CD14-positive monocyte (primary cell): ENCODE measurements at regions not wholly inside any gene's neighbourhood (a gene's known extent, or its start where the extent isn't known, plus 50 kb on each side); places are given as distances from the start of the nearest gene placed in this dataset.

Experiments
- DNase-seq, 3 donors: peaks; one replicate each; pipeline ENCODE4 v3.0.0-alpha.2; 2011 to 2022
- H2AFZ ChIP-seq: 2 replicates; pipeline ENCODE4 v1.6.0; 2012; ENCODE audit warnings: mild to moderate bottlenecking, low read depth, low read length, inconsistent platforms; ENCODE audit not compliant: insufficient read depth, poor library complexity, severe bottlenecking
- H3K27ac ChIP-seq, 2 donors: 1 replicate in 1 of 2; 2 replicates in 1 of 2; pipeline ENCODE4 v1.5.1; 2012 to 2013; ENCODE audit warnings: low read length in 2 of 2, control low read depth in 1 of 2, inconsistent platforms in 1 of 2, low read depth in 1 of 2, mild to moderate bottlenecking in 1 of 2
- H3K27me3 ChIP-seq, 2 donors: one replicate each; pipeline versions ENCODE4 v1.6.0 to v1.6.1; 2011 to 2013; ENCODE audit warnings: low read length in 2 of 2; ENCODE audit not compliant: control insufficient read depth in 2 of 2, insufficient read depth in 2 of 2
- H3K36me3 ChIP-seq, 2 donors: replicated peaks in 1 of 2; 1 replicate in 1 of 2; 2 replicates in 1 of 2; pipeline versions ENCODE4 v1.5.1 to v1.6.1; 2012 to 2013; ENCODE audit warnings: low read length in 2 of 2, control low read depth in 1 of 2, inconsistent platforms in 1 of 2, mild to moderate bottlenecking in 1 of 2; ENCODE audit not compliant: insufficient read depth in 2 of 2, control insufficient read depth in 1 of 2
- H3K4me1 ChIP-seq, 2 donors: 1 replicate in 1 of 2; 2 replicates in 1 of 2; pipeline versions ENCODE4 v1.5.1 to v1.6.1; 2012 to 2013; ENCODE audit warnings: low read length in 2 of 2, control low read depth in 1 of 2, inconsistent platforms in 1 of 2, mild to moderate bottlenecking in 1 of 2, moderate library complexity in 1 of 2; ENCODE audit not compliant: insufficient read depth in 2 of 2, control insufficient read depth in 1 of 2
- H3K4me2 ChIP-seq: replicated peaks from 2 replicates; pipeline ENCODE3; 2012; ENCODE audit warnings: low read length, moderate library complexity, mild to moderate bottlenecking; ENCODE audit not compliant: poor library complexity, severe bottlenecking; ENCODE audit errors: extremely low read depth
- H3K4me3 ChIP-seq, 3 experiments: fragments of 200-600 bp in 1 of 3; sonication (generic) in 1 of 3; replicated peaks in 1 of 3; 1 replicate in 2 of 3; 2 replicates in 1 of 3; pipeline ENCODE4 v1.5.1; 2011 to 2013; ENCODE audit warnings: low read length in 3 of 3, mild to moderate bottlenecking in 3 of 3, control low read depth in 2 of 3, low read depth in 2 of 3, inconsistent platforms in 1 of 3, moderate library complexity in 1 of 3
- H3K79me2 ChIP-seq: 2 replicates; pipeline ENCODE4 v1.6.0; 2012; ENCODE audit warnings: mild to moderate bottlenecking, control low read depth, inconsistent platforms, low read length, moderate library complexity; ENCODE audit not compliant: insufficient read depth
- H3K9ac ChIP-seq: 2 replicates; pipeline ENCODE4 v1.6.0; 2017; ENCODE audit warnings: low read length, mild to moderate bottlenecking; ENCODE audit not compliant: insufficient read depth, poor library complexity, severe bottlenecking
- H3K9me3 ChIP-seq, 2 donors: replicated peaks in 1 of 2; 1 replicate in 1 of 2; 2 replicates in 1 of 2; pipeline versions ENCODE4 v1.5.1 to v1.6.1; 2012 to 2013; ENCODE audit warnings: low read length in 2 of 2, control low read depth in 1 of 2; ENCODE audit not compliant: control insufficient read depth in 1 of 2, insufficient read depth in 1 of 2
- H4K20me1 ChIP-seq: 2 replicates; pipeline ENCODE4 v1.6.0; 2012; ENCODE audit warnings: mild to moderate bottlenecking, low read length, control low read depth, moderate library complexity; ENCODE audit not compliant: insufficient read depth
- H3K27ac Mint-ChIP-seq, 7 donors: one replicate each; pipeline ENCODE4 v1.8.0; 2020; ENCODE audit warnings: mild to moderate bottlenecking in 7 of 7, mixed read lengths in 7 of 7, moderate library complexity in 6 of 7, inconsistent platforms in 2 of 7
- H3K27me3 Mint-ChIP-seq, 3 donors: one replicate each; pipeline ENCODE4 v1.8.0; 2021 to 2022; ENCODE audit warnings: low read depth in 3 of 3, mild to moderate bottlenecking in 3 of 3, mixed read lengths in 3 of 3, moderate library complexity in 3 of 3, inconsistent platforms in 1 of 3
- H3K36me3 Mint-ChIP-seq, 2 donors: one replicate each; pipeline ENCODE4 v1.8.0; 2020; ENCODE audit warnings: mixed read lengths in 2 of 2, inconsistent platforms in 1 of 2, mild to moderate bottlenecking in 1 of 2
- H3K4me1 Mint-ChIP-seq: one replicate; pipeline ENCODE4 v1.8.0; 2020; ENCODE audit warnings: mild to moderate bottlenecking, mixed read lengths
- H3K4me3 Mint-ChIP-seq, 2 donors: one replicate each; pipeline ENCODE4 v1.8.0; 2020; ENCODE audit warnings: mild to moderate bottlenecking in 2 of 2, mixed read lengths in 2 of 2, moderate library complexity in 1 of 2
- H3K9me3 Mint-ChIP-seq, 7 donors: one replicate each; pipeline ENCODE4 v1.8.0; 2020 to 2022; ENCODE audit warnings: mixed read lengths in 7 of 7, mild to moderate bottlenecking in 6 of 7, moderate library complexity in 6 of 7, inconsistent platforms in 2 of 7
- CTCF ChIP-seq: fragments of 200-600 bp; IDR thresholded peaks from one replicate; pipeline ENCODE4 v1.8.0; 2022; ENCODE audit warnings: antibody characterized with exemption, mild to moderate bottlenecking
- WGBS: methylation state at CpG from one replicate; pipeline ENCODE4 v1.1.5; 2013; ENCODE audit warnings: missing lambda C conversion rate; ENCODE audit not compliant: insufficient coverage; 5-methylcytosine and 5-hydroxymethylcytosine counted together
- intact Hi-C, 2 donors: fragments of 100-400 bp; cut with micrococcal nuclease; formaldehyde crosslinking; loops; one replicate each; pipeline versions ENCODE4 v1.15.0 to v1.15.1; 2023

GRCh38 chr2:129436809-129437208, 542.7 kb upstream of the RAB6C start:
- no peaks in the 10 kb centered on the region for H4K20me1 ChIP-seq
- Mint-ChIP-seq H3K4me1 (no peaks in the 10 kb centered on the region), H3K36me3 (no peaks in the 10 kb centered on the region), H3K9me3 (peaks cover 0 to 2% (median 0%) of the 10 kb centered on the region in 7 donors), H3K4me3 (no peak overlapping the region), H3K27ac (no peak overlapping the region), H3K27me3 (peaks cover 0 to 4% (median 2%) of the 10 kb centered on the region in 3 donors)
- no peaks in the 10 kb centered on the region for H3K36me3 ChIP-seq
- H3K27me3 ChIP-seq: no peaks in the 10 kb centered on the region
- H3K79me2 ChIP-seq: no peaks in the 10 kb centered on the region
- DNase-seq: no peak
- 83% methylated on average over 4 of the region's 5 CpGs for WGBS
- H3K4me2 ChIP-seq: no peak overlapping the region
- no peak overlapping the region for H2AFZ ChIP-seq
- intact Hi-C loops: no loop called here
- H3K9ac ChIP-seq: no peak overlapping the region
- no peaks in the 10 kb centered on the region for H3K9me3 ChIP-seq
- no peak for TF ChIP-seq CTCF
- H3K27ac ChIP-seq: no peak overlapping the region
- H3K4me1 ChIP-seq: no peaks in the 10 kb centered on the region
- H3K4me3 ChIP-seq: no peak overlapping the region

GRCh38 chr2:129437725-129438124, 541.7 kb upstream of the RAB6C start:
- H3K9me3 Mint-ChIP-seq: peaks cover 0 to 2% (median 0%) of the 10 kb centered on the region in 7 donors
- no peaks in the 10 kb centered on the region for H3K36me3 ChIP-seq
- intact Hi-C loops: no loop called here
- DNase-seq: no peak
- H3K79me2 ChIP-seq: no peaks in the 10 kb centered on the region
- H3K27ac ChIP-seq: no peak overlapping the region
- H3K27ac Mint-ChIP-seq: no peak overlapping the region
- H3K9ac ChIP-seq: no peak overlapping the region
- no peak overlapping the region for H3K4me3 ChIP-seq
- WGBS: 73% methylated on average over 2 of the region's 3 CpGs
- H3K27me3 Mint-ChIP-seq: peaks cover 0 to 4% (median 2%) of the 10 kb centered on the region in 3 donors
- no peaks in the 10 kb centered on the region for H3K36me3 Mint-ChIP-seq
- H3K4me1 Mint-ChIP-seq: no peaks in the 10 kb centered on the region
- no peaks in the 10 kb centered on the region for H3K9me3 ChIP-seq
- no peak overlapping the region for H3K4me3 Mint-ChIP-seq
- no peak for TF ChIP-seq CTCF
- no peak overlapping the region for H2AFZ ChIP-seq
- no peaks in the 10 kb centered on the region for H3K4me1 ChIP-seq
- H3K4me2 ChIP-seq: no peak overlapping the region
- H4K20me1 ChIP-seq: no peaks in the 10 kb centered on the region
- no peaks in the 10 kb centered on the region for H3K27me3 ChIP-seq
